ENCODE measurements at regions not wholly inside any gene's neighbourhood (a gene's known extent, or its start where the extent isn't known, plus 50 kb on each side); places are given as distances from the start of the nearest gene placed in this dataset.
A peak's percentile ranks its signal among the peaks of the same experiment; 100 is the strongest.

DNA sequence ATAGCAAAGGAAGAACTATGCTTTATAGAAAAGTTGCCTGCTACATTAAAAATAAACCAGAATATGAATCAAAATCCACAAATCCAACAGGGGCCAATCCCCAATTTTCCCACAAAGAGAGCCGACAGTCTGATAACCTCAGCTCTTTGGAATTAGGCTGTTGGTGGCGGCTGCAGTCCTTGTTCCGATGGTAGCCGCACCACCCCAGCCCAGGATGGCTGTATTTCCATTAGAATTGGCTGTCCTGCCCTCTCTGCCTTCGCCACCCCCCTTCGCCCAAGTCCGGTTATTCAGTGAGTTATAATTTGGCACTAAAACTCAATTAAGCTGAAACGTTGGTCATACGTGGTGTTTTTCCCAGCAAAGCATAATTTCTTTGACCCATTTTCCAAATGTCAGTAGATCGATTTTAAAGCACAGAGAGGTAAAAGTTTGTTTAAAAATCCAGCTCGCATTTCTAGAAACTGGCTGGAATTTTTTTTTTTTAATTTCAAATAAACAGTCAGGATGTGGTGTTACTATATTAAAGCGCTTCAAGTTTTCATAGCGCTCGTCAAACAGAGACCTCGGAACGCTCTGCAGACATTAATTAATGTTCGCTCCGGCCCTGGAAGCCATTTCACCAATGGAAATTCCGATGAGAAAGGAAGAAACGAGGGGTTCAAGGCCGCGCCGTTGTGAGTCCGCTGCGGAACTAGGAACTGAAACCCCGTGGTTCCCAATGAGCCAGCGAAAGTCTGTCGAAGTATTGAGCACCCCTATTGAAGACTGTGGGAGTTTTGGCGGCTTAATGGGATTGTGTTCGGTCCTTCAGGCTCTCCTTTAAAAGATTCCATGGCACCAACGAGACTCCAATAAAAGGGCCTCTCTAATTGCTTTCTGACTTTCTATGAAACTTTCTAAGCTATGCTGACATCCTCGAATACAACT, 104.8 kb upstream of the DIO3 start:
- Histone ChIP-seq H3K9me3 (no peaks in the 10 kb centered on the region; the same call in 1 of the 2 replicates), H3K36me3 (no peaks in the 10 kb centered on the region), H3K4me1 (no peaks in the 10 kb centered on the region), H3K4me3 (ENCODE audit: low read depth, low read length) (no peak overlapping the region), H3K27me3 (peaks cover 17% of the 10 kb centered on the region)
- TF ChIP-seq, protein P1, sequence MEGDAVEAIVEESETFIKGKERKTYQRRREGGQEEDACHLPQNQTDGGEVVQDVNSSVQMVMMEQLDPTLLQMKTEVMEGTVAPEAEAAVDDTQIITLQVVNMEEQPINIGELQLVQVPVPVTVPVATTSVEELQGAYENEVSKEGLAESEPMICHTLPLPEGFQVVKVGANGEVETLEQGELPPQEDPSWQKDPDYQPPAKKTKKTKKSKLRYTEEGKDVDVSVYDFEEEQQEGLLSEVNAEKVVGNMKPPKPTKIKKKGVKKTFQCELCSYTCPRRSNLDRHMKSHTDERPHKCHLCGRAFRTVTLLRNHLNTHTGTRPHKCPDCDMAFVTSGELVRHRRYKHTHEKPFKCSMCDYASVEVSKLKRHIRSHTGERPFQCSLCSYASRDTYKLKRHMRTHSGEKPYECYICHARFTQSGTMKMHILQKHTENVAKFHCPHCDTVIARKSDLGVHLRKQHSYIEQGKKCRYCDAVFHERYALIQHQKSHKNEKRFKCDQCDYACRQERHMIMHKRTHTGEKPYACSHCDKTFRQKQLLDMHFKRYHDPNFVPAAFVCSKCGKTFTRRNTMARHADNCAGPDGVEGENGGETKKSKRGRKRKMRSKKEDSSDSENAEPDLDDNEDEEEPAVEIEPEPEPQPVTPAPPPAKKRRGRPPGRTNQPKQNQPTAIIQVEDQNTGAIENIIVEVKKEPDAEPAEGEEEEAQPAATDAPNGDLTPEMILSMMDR (IDR thresholded peaks at IDR 0.05; ENCODE audit: low read depth, low read length), result no peak
- no peak for DNase-seq

DNA sequence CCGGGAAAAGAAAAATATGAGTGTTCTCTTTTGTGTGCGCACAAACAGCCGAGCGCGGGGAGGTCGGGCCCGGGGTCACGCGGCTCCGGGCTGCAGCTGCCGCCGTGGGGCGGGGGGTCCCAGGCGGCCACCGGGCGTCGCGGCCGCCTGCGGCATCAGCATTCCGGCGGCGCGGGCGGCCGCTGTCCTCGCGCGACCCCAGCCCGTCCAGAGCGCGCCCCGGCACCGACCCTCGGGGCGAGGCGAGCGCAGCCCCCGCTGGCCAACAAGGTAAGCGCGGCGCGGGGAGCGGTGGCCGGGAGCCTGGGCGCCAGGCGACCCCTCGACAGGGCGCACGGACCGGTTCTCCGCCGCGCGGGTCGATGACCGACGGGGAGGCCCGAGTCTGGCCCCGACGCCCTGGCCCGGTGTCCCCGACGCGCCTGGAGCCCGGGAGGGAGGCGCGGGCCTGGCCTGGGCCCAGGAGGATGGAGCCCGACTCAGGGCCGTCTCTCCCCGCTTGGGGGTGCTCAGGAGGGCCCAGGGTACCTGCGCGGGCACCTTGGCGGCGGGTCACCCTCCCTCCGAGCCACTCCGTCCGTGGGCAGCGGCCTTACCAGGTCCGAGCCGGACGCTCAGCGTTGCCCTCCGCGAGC, 103.9 kb upstream of the DIO3 start:
- no peaks in the 10 kb centered on the region for H3K4me1 ChIP-seq
- H3K9me3 ChIP-seq, result no peaks in the 10 kb centered on the region; the same call in 1 of the 2 replicates
- no peak overlapping the region for H3K4me3 ChIP-seq (ENCODE audit: low read depth, low read length)
- H3K36me3 ChIP-seq, result no peaks in the 10 kb centered on the region
- no peak for DNase-seq
- H3K27me3 ChIP-seq, result peaks cover 17% of the 10 kb centered on the region
- TF ChIP-seq, protein P1 (IDR thresholded peaks at IDR 0.05; ENCODE audit: low read depth, low read length), result no peak

DNA sequence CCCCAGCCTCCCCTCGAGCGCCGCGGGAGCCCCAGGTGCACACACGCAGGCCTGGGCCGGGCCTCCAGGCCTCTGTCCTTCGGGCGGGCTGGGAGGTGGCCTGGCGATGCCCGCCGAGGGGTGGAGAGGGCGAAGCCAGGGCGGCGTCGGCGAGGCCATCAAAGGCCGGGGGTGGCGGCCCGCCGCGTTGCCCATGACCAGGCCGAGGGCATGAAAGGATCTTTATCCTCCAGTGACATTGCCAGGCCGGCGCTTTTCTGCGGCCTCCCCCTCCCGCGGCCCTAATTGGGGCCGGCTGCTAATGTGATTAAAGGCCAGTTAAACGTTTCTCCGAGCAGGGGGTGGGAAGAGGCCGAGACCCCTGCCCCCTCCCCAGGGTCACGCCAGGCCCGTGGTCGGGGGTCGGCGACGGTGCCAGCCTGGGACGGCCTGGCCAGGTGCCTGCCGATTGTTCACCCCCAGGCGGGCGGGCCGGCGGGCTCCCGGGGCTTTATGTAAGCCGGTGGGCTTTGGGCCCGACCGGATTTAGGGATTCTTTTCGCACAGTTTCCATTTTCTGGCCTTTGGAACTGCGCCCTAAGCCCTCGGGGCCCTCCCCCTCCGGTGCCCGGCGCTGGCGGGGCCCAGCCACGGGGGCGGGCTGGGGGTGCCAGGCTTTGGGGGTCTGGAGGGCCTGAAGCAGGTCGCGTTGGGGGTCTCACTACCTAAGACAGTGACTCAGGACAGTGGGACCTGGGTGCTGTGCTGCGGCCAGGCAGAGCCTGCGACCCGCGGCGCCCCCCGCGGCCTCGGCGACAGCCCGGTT, 103.2 kb upstream of the DIO3 start:
- TF ChIP-seq, protein P1 (IDR thresholded peaks at IDR 0.05; ENCODE audit: low read depth, low read length), result no peak
- H3K27me3 ChIP-seq, result peaks cover 17% of the 10 kb centered on the region
- DNase-seq, result no peak
- no peaks in the 10 kb centered on the region for H3K4me1 ChIP-seq
- no peaks in the 10 kb centered on the region for H3K36me3 ChIP-seq
- H3K9me3 ChIP-seq, result no peaks in the 10 kb centered on the region; the same call in 1 of the 2 replicates
- no peak overlapping the region for H3K4me3 ChIP-seq (ENCODE audit: low read depth, low read length)

DNA sequence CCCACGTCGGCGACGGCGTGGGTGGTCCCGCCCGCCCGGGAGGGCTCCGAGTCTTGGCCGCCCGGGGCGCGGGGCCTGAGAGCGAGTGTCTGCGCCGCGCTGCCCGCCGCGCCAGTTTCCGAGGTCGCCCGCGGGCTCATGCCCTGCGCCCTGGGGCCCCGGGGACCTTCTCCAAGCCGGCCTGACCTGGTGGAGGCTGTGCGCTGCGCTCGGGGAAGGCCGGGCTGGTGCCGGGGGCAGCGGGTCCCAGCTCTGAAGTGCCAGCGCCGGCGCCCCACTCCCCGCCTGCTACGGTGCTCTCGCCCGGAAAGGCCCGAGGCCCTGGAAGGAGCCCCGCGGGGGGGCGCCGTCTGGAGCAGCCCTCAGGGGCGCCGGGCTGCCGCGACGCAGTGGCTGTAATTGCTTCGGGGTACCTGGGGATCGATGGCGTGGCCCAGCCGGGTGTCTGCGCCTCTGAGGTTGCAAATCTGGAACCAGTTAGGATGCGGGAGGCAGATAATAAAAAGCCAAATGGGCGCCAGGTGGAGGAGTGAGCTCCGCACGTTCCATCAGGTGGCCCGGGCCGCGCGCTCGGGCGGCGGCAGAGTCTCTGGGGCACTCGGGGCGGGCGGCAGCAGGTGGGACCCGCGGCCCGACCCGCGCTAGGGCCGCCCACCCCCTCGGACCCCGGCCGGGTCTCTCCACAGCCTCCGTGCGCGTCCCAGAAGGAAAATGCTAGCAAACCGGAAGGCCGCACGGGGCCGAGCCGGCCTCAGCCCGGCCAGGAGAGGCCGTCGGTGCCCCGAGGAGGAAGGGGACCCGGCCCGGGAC, 102.3 kb upstream of the DIO3 start:
- TF ChIP-seq, protein P1 (IDR thresholded peaks at IDR 0.05; ENCODE audit: low read depth, low read length), result no peak
- Histone ChIP-seq H3K4me1 (no peaks in the 10 kb centered on the region), H3K4me3 (ENCODE audit: low read depth, low read length) (peak overlapping the region; percentile 44), H3K9me3 (no peaks in the 10 kb centered on the region), H3K36me3 (no peaks in the 10 kb centered on the region), H3K27me3 (peaks cover 17% of the 10 kb centered on the region)
- DNase-seq, result no peak

DNA sequence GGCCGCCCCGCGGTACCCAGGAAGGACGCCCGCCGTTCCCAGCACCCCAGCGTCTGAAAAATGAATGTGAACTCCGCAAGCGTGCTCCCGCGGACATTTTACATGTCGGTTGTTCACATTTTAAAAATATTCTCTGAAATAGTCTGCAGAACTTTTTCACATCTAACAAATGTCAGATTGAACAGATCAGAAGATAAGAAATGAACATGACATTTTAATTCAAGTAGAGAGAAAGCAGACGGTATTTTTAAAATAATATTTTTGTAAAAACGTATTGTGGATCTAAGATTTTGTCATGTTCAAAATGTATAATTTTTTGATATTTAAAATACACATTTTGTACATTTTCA, 101.8 kb upstream of the DIO3 start:
- H3K9me3 ChIP-seq, result no peaks in the 10 kb centered on the region
- H3K36me3 ChIP-seq, result no peaks in the 10 kb centered on the region
- no peak overlapping the region; the same call in 1 of the 2 replicates for H3K4me3 ChIP-seq (ENCODE audit: low read depth, low read length)
- TF ChIP-seq, protein P1 (IDR thresholded peaks at IDR 0.05; ENCODE audit: low read depth, low read length), result no peak
- peaks cover 17% of the 10 kb centered on the region for H3K27me3 ChIP-seq
- H3K4me1 ChIP-seq, result no peaks in the 10 kb centered on the region
- no peak for DNase-seq

Measured in BE2C (cell line).